ENCODE measurements at regions not wholly inside any gene's neighbourhood (a gene's known extent, or its start where the extent isn't known, plus 50 kb on each side); places are given as distances from the start of the nearest gene placed in this dataset.

GRCh38 chr4:1541449-1542225 is 135.4 kb upstream of the NKX1-1 start:
- DNase-seq, result no peak

GRCh38 chr4:1540601-1541375 is 134.5 kb upstream of the NKX1-1 start:
- DNase-seq, result no peak

DNA sequence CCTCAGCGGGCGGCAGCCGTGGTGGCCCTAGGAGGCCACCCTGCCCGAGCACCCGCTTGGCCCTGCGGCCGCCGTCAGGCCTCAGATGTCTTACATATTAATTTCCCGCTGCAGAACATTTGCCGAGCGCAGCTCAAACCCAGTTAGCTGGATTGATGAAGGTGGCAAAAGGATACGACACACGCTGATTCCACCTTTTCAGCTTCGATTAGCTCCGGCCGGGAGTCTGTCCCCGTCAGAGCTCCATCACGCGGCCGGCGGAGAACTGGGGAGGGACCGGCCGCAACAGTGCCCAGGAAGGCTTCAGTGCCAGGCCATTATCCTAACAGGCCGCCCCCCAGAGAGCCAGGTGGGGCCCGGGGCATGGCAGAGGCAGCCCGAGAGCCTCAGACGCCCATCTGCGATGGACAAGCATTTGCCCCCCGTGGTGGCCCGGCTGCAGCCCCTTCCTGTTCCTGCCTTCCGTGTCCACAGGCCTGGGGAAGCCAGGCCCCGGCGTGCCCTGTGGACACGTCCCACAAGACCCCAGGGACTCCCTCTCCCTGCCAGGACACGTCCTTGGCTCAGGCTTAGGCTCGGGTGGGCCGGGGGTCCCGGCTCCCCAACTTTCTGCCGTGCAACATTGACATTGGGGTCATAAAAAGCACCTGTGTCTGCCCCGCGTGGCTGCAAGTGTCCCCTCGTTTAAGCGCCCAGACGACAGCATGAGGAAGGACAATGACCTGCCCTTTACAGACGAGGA is 133.8 kb upstream of the NKX1-1 start:
- DNase-seq, result no peak

GRCh38 chr4:1538941-1539772 is 132.9 kb upstream of the NKX1-1 start:
- DNase-seq, result no peak

DNA sequence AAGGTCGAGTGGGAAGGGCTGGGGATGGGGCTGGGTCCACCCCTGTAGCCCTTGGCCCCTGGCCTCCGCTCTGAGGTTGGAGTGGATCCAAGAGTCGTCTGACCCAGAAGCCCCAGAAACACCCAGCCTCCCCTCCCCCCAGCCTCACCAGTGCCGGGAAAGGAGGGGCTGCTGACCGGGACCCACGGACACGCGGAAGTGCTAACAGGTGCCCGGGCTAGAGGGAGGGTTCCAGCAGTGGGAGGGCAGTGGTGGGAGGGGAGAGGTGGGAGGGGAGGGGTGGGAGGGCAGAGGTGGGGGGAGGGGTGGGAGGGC is 131.8 kb upstream of the NKX1-1 start:
- no peak for DNase-seq

DNA sequence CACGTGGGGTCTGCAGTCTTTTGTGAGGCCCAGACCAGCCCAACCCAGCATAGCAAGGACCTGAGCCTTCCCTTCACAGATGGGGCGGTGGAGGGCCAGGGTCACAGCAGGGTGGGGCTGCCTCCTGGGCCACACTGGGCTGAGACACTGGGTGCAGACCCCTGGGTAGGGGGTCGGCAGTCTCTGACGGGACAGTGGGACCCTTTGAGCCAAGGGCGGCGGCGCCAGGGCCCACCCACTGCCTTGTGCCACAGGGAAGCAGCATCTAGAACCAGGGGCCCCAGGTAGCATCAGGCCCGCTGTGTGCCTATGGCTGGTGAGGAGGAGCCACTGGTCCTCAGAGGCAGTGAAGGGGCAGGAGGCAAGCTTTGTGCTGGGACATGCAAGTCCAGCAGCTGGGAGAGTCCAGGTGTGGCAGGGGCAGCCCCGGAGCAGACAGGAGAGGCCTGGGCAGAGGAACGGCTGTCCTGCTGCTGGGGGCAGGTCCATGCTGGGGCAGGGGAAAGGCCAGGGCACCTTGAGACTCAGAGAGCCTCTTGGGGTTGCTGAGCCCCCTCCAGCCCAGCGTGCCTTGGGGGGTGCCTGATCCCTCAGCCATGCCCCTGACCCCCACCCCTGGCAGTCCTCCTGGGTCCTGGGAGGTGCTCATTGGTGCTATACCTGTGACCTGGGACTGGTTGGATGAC is 131.3 kb upstream of the NKX1-1 start:
- no peak for DNase-seq

DNA sequence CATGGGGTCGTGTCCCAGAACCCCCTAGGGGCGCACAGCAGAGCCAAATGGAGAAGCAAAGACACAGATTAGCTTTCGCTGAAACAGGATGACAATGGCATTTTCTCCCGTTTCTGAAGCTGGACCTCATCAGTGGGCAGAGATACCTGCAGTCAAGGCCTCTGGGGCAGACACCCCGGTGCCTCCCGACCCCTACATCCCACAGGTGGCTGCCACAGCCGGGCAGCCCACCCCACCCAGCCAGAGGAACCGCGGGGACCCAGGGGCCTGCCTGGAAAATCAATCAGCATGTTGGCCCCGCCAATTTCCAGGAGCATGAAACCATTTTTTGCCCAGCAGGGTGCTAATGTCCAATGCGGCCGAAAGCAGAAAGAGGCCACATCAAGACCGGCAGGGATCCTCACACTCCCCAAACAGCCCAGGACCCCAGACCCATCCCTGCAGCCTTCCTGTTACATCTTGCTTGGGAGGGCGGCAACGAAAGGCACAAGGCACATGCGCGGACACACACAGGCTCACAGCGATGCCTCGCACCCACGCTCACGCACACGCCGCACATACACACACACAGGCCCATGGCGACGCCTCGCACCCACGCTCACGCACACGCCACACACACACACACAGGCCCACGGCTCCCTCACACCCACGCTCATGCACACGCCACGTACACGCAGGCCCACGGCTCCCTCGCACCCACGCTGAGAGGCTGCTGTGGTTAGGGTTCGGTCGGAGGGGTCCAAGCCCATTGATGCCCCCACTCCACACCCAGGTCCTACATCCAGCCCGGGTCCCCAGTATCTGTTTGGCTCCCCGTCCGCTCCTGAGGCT is 130.6 kb upstream of the NKX1-1 start:
- DNase-seq, result no peak

DNA sequence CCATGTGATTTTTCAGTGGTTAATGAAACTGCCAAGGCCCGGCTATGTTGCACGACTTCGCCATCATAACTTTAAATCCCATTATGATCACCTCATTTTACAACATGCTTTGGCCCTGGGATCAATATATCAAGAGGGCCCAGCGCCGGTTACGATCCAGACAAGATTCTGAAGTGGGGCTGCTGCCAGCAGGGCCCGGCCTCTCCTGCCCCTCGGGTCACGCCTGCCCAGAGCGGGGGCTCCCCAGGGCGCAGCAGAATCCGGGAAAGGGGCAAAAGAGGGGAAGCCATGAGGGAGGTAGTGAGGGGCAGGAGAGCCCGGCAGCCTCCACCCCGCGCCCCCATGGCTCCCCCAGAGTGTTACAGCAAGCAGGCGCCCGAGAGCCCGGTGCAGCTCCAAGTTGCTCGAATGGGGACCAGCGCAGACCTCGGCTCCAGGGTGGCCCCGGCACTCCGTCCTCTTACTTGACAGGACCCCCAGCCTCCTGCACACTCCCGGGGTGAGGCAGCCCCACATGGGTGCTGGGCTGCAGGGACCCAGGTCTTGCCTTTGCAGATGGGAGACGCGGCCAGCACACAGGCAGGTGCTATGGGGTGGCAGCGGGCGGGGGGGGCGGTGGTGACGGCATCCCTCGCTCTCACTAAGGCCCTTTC is 129.8 kb upstream of the NKX1-1 start:
- no peak for DNase-seq

- no peak for DNase-seq
These were observed 128.8 kb upstream of the NKX1-1 start for GRCh38 chr4:1534876-1535526.

DNA sequence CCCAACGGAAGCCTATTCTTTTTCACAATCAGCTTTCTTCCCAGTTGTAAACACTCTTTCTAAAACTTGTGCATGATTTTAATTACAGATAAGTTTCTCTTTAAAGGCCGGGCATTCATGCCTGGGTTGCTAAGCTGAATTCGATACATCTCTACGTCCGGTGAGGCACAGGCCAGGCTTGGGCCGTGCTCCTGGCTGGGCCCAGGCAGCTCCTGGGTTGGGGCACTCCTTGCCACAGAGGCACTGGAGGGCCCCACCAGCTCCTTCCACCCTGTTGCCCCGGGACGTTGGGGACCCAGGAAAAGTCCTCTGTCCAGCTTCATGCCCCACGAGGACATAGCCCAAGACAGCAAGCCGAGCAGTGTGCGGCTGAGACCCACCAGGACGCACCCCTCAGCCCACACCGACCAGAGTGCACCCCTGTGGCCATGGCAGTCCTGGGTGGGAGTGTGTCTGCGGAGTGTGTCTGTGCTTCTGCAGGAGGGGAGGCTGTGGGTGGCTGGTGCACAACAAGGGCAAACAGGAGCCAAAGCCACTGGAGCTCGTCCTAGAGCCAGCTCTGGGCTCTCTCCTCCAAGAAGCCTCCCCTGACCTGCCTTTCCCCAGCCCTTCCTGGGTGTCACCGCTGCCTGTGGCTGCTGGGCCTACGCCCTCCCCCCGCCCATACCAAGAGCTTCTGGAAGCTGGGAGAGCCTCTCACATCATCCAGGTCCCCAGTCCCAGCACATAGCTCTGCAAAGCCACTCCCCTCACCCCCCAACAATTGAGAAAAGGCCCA is 128.0 kb upstream of the NKX1-1 start:
- no peak for DNase-seq

DNA sequence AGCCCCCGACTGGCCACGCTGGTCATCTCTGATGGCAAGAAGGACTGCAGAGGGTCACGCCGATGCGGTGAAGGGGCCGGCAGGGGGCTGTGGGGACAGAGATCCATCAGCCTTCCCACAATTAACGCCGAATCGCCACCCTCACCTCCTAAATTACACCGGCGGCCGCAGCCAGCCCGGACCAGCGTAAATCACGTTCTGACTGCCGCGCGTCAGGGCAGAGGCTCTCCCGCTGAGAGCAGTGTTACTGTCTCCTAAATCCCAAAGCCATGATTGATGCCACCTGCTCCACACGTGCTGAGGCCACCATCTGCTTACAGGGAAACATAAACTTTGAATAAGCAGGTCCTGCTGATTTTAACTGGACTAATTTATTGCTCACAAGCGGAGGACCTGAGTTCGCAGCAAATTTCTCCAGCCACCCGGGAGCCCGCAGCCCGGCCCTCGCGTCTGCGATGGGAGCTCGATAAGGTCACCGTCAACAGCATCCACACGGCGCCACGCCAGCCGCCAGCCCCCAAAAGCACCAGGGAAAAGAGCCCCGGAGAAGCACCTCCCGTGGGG is 127.3 kb upstream of the NKX1-1 start:
- DNase-seq, result no peak

DNA sequence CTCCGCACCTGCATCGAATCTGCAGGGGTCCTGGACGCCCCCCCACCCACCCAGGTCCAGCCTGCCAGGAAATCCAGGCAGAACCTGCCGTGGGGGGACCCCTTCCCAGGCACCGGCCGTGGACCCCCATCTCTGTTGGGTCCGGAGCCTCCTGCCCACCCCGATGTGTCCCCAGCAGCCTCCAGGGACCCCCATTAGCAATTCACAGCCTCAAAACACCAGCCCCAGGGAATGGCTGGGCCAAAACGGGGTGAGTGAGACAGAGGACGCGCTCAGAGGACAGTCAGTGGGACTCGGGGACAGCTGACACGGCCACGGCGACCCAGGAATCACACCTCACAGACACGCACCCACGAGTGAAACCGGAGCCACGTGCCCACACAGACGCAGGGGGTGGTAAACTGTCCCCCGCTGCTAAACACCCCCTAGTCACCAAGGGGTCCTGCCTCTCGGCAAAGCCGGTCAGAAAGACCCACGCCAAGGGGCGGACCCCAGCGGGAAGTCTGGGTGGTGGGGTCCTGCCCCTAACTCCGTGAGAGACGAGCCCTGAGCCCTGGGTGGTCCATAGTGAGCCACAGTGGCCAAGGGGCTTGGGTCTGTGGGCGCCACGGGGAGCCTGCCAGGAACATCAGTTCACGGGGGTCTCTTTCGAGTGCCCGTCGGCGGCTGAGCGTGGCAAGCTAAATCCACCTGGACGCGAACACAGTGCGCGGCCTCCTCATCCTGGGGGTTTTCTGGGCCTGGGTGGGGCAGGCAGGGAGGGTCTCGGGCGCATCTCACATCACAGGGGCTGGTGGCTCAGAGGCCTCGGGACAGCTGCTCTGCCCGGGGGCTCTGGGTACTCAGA is 126.5 kb upstream of the NKX1-1 start:
- DNase-seq, result no peak

- DNase-seq, result no peak
These were observed 125.7 kb upstream of the NKX1-1 start for GRCh38 chr4:1531683-1532548.

DNA sequence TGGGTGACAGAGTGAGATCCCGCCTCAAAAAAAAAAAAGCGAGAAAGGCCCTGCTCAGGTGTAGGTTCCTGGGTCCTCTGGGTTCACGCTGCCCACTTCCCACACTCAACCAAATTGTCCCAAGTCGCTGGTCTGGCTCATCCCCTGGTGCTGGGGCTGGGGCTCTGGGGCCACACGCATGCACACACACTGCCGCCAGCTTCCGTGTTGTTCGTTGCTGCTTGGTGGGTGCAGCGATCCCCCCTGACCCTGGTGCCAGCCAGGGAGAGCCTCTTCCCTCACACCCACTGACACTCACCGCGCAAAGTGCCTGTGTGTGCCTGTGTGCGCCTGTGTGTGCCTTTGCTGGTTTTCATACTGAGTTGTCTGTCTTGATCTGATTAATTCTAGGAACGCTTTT is 124.1 kb upstream of the NKX1-1 start:
- no peak for DNase-seq

- no peak for DNase-seq
These were observed 118.5 kb upstream of the NKX1-1 start for GRCh38 chr4:1524761-1525160.

GRCh38 chr4:1523907-1524636 is 117.8 kb upstream of the NKX1-1 start:
- no peak for DNase-seq
